GM21360 (cell line): ENCODE measurements at regions not wholly inside any gene's neighbourhood (a gene's known extent, or its start where the extent isn't known, plus 50 kb on each side); places are given as distances from the start of the nearest gene placed in this dataset.

ENCODE experiments used
- ATAC-seq: cut with Tn5 transposase; IDR thresholded peaks from one replicate; pipeline ENCODE4 v1.9.1; 2021; ENCODE audit warnings: mild to moderate bottlenecking, moderate library complexity; ENCODE audit not compliant: unreplicated experiment

- no peak for ATAC-seq
Observed at GRCh38 chr6:18667612-18668011, 280.5 kb downstream of the RNF144B start.

DNA sequence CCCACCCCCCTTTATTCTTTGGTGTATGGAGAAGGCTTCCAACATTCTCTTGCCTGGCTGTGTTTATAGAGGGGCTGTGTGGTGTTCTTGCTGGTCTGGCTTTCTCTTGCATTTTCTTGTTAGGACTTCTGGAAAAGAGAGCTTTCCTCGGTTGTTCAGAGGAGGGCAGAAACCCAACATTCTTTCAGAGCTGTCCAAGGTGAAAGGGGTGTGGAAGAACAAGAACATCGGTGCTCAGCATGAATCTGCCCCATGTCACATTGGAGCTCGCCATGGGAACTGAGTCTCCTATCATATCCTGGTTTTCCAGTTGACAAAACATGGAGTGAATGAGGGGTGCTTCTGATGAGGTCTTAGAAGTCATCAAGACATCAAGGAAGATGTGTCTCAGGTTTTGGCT lies 281.8 kb downstream of the RNF144B start:
- no peak for ATAC-seq

- ATAC-seq, result no peak
Observed at GRCh38 chr6:18672852-18673251, 285.7 kb downstream of the RNF144B start.

DNA sequence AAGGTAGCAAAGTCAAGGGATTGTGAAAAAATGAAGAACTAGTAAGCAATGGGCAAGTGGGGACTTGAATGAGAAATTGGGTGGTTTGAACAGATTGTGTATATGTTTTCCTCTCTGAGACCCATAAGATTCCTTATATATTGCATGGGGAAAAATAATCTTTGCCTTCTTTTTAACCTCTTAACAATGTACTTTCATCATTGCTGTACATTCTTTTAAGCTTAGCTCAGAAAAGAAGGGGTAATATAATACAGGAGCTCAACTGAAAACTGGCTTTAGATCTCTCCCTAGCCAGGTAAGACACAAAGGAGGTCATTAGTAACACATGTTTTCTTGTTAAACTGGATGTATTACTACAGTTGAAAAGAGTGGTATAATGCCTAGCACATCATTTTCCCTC lies 287.2 kb downstream of the RNF144B start:
- ATAC-seq, result no peak

GRCh38 chr6:18675881-18676280 lies 288.7 kb downstream of the RNF144B start:
- no peak for ATAC-seq

DNA sequence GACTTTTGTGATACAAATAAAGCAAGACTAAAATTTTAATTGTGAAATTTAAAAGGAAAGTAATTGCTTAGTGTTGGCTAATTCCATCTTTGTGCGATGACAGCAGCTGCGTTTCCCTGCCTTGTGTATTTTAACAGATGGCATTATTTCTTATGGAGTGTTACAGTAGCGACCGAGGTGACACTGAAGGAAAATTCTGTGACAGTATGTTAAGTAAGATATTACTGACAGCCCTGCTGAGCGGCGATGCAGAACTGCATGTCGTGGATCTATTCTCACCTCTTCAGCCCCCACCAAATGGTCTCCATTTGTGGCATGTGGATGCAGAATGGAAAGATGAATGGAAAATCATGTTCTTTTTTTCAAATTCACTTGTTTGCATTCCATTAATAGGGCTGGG lies 289.4 kb downstream of the RNF144B start:
- ATAC-seq, result no peak

DNA sequence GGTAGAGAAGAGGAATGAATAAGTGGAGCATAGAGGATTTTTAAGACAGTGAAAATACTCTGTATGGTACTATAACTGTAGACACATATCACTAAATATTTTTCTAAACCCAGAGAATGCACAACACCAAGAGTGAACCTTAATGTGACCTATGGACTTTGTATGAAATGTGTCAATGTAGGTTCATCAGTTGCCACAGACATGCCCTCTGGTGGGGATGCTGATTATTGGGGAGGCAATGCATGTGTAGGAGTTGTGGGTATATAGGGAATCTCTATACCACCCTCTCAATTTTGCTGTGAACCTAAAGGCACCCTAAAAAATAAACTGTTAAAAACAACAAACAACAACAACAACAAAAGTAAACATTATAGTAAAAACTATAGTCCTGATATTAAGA lies 293.7 kb downstream of the RNF144B start:
- ATAC-seq, result no peak

GRCh38 chr6:18681832-18682503 lies 294.8 kb downstream of the RNF144B start:
- no peak for ATAC-seq

- no peak for ATAC-seq
Observed at GRCh38 chr6:18684343-18684742, 297.2 kb downstream of the RNF144B start.

- no peak for ATAC-seq
Observed at GRCh38 chr6:18692929-18693685, 306.0 kb downstream of the RNF144B start.

GRCh38 chr6:18693881-18694280 lies 306.7 kb downstream of the RNF144B start:
- ATAC-seq, result no peak

- ATAC-seq, result no peak
Observed at GRCh38 chr6:18703546-18703945, 316.4 kb downstream of the RNF144B start.

DNA sequence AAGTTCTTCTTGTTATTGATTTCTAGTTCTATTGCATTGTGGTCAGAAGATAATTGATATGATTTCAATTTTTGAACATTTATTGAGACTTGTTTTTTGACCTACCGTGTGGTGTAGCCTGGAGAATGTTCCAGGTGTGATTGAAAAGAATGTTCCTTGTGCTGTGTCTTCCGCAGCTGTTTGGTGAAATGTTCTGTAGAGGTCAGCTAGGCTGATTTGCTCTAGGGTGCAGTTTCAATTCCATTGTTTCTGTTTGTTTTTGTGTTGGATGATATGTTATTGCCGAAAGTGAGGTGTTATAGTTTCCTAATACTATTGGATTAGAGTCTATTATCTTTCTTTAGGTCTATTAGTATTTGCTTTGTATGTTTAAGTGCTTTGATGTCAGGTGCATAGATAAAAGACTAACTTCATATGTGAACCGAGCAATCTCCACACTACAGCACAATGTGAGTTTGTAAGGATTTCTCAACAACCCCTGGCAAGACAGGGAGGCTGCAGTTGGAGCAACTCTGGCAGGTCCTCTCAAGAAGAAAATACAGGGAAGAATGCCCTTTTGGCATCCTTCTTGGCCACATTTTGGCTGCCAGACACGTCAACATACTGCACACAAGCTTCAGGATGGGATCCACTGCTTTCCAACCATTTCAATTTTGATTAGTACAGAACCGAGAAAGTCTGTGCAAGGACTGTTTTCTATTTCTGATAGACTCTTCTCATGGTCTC lies 320.7 kb downstream of the RNF144B start:
- ATAC-seq, result no peak

- ATAC-seq, result no peak
Observed at GRCh38 chr6:18712595-18712994, 325.4 kb downstream of the RNF144B start.

DNA sequence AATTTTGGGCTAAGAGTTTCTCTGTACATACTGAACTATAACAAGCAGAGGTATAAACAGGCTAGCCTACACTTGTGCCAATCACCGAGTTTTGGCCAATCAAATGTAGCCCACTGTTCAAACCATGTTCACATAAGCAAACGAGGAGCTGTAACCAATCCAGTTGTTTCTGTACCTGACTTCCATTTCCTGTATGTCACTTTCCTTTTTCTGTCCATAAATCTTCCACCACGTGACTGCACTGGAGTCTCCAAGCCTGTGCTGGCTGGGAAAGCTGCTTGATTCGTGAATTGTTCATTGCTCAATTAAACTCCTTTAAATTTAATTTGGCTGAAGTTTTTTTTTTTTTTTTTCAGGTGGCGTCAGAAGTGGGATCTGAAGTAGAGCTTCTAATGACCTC lies 332.9 kb downstream of the RNF144B start:
- ATAC-seq, result no peak

GRCh38 chr6:18724056-18724455 lies 336.9 kb downstream of the RNF144B start:
- ATAC-seq, result no peak

DNA sequence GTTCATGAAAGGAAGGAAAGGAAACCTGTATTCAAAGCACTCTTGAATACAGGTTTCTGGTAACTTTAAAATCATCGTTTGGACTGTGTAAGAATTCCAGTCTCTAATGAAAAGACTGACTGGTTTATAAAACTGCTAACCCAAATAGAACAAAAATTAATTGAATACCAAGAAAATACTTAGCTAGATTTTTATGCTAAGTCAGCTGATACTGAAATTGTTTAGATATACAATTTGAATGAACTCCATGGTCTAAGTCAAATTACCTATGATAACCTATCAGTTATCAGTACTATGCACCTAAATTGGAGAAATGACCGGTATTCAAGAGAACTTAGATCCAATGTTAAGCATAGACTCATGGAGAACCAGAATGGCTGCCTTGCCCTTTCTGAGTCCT lies 338.3 kb downstream of the RNF144B start:
- no peak for ATAC-seq

DNA sequence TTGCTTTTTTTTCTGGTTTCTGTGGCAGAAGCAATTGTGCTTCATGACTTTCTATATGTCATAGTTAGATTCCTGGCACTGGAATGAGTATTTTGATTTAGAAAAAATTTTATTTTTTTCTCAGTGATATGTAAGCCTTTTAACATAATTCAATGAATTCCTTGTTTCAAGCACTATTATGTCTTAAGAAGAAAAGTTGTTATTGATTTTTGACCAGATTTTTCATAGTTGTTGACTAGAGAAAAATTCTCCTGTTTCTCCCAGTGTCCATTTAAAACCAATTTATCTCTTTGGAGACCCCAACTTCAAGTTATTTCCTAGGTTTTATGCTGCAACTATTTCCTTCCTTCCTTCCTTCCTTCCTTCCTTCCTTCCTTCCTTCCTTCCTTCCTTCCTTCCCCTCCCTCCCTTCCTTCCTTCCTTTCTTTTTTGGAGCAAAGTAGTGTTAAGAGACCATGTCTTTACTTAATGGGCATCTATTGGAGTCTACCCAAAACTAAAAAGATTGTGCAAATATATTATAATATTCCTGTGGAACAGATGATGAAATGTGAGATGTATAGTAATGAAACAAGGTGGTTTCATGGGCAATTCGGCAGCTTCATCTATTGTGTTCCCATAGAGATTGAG lies 346.9 kb downstream of the RNF144B start:
- ATAC-seq, result no peak

- ATAC-seq, result no peak
Observed at GRCh38 chr6:18741741-18742140, 354.6 kb downstream of the RNF144B start.

DNA sequence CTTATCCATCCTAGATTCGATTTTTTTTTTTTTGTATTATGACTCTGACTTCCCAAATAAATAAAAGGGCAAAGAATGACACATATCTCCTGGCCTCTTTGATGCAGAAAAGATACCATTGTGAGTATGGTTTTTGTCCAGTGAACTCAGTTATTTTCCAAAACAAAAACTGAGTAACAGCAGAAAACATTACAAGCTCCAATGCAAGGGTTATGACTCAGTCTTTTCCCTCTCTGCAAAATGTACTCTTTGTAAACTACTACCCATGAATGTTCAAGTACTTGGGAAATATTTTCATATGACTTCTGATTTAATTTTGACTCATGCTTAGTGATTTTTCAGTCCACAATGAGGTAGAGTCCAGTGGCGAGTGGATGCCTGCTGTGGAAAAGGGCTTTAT lies 355.3 kb downstream of the RNF144B start:
- no peak for ATAC-seq

DNA sequence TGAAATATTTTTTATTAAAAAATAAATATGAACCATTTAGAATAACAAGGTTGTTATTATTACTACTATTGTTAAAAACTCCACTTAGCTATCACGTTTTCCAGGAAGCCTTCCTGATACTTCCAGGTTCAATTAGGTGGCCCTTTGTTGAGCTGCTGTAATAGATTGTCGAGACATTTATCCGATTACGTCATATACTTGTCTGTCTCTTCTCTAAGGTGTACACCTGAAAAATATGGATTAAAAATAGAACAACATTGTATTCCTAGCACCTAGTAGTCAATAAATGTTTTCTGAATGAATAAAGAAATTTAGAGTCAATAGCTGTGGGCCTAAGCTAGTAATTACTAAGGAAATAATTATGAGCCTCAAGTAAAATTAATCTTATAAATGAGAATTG lies 359.6 kb downstream of the RNF144B start:
- no peak for ATAC-seq

GRCh38 chr6:18748314-18748713 lies 361.2 kb downstream of the RNF144B start:
- no peak for ATAC-seq
